Stimulated activated CD8-positive, alpha-beta memory T cell treated with anti-CD3 and anti-CD28 coated beads, Interleukin-2, amount 100 ng/mL, for 1 hour (primary cell): ENCODE measurements at regions not wholly inside any gene's neighbourhood (a gene's known extent, or its start where the extent isn't known, plus 50 kb on each side); places are given as distances from the start of the nearest gene placed in this dataset.

Source experiments
- DNase-seq, 2 donors: peaks; one replicate each; pipeline ENCODE4 v3.0.0-alpha.2; 2020; ENCODE audit warnings: low read depth in 2 of 2

GRCh38 chr13:27367570-27367969 is 56.8 kb upstream of the GTF3A start:
- DNase-seq: no peak

- DNase-seq: no peak
Observed at GRCh38 chr13:27370305-27370872, 54.0 kb upstream of the GTF3A start.

DNA sequence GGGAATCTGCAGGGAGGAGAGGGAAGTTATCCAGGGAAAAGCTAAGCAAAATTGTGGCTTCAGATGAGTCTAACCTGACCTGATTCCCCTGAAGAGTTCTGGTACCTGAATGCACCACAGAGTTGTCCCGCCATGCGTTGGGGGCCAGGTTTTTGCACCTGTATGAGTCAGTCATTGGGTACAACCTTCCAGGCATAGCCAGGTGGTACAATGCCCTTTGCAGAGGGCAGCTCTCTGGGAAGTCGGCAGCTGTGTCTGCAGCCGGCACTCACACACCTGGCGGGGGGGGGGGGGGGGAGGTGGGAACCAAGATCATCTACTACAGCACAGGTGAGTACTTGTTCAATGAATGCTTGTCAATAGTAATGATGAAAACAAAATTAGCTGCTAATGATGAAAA is 52.5 kb upstream of the GTF3A start:
- DNase-seq: no peak

GRCh38 chr13:27372896-27373295 is 51.5 kb upstream of the GTF3A start:
- DNase-seq: no peak

DNA sequence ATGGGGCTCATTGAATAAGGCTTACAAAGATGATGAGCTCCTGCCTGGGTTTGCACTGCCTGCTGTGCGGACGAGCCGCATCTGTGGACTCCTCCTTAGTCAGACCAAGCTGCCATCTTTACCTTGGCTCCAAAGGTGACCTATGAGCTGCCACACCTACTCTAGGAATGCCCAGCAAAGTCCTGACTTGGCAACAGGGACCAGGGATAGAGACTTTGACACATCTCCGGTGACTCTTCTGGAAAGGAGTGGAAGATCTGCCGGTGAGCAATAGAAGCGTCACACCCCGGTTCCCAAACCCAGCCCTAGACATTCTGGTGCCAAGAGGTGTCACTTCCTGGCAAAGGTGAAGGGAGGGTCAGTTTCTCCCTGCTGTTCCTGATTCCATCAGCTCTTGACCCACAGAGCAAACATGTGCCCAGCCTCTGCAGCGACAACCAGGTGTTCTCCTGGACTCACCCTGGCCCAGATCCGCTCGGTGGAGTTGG is 50.2 kb upstream of the GTF3A start:
- no peak for DNase-seq
